Thymus (tissue), 11 donors: ENCODE measurements at regions not wholly inside any gene's neighbourhood (a gene's known extent, or its start where the extent isn't known, plus 50 kb on each side); places are given as distances from the start of the nearest gene placed in this dataset.
A peak's percentile ranks its signal among the peaks of the same experiment; 100 is the strongest.

Source experiments
- DNase-seq, 9 donors: peaks; one replicate each; pipeline ENCODE4 v3.0.0-alpha.2; 2013; ENCODE audit warnings: low spot score in 9 of 9, low read depth in 6 of 9, missing footprints in 1 of 9
- H3K27ac ChIP-seq, 2 donors: one replicate each; pipeline ENCODE4 v1.5.1; 2013; ENCODE audit warnings: control low read depth in 1 of 2, low read depth in 1 of 2, low read length in 1 of 2, mild to moderate bottlenecking in 1 of 2, moderate library complexity in 1 of 2
- H3K27me3 ChIP-seq, 2 donors: one replicate each; pipeline ENCODE4 v1.5.1; 2013; ENCODE audit warnings: low read length in 1 of 2; ENCODE audit not compliant: control insufficient read depth in 2 of 2, insufficient read depth in 1 of 2
- H3K36me3 ChIP-seq, 2 donors: one replicate each; pipeline ENCODE4 v1.5.1; 2013; ENCODE audit warnings: low read length in 1 of 2, mild to moderate bottlenecking in 1 of 2, moderate library complexity in 1 of 2; ENCODE audit not compliant: control insufficient read depth in 2 of 2, insufficient read depth in 2 of 2
- H3K4me1 ChIP-seq, 2 donors: one replicate each; pipeline ENCODE4 v1.5.1; 2013; ENCODE audit warnings: low read length in 2 of 2; ENCODE audit not compliant: control insufficient read depth in 2 of 2, insufficient read depth in 2 of 2
- H3K4me3 ChIP-seq, 2 donors: one replicate each; pipeline ENCODE4 v1.5.1; 2013; ENCODE audit warnings: low read length in 2 of 2, control low read depth in 1 of 2, mild to moderate bottlenecking in 1 of 2
- H3K9me3 ChIP-seq, 2 donors: one replicate each; pipeline ENCODE4 v1.5.1; 2013; ENCODE audit warnings: low read length in 1 of 2, mild to moderate bottlenecking in 1 of 2; ENCODE audit not compliant: control insufficient read depth in 2 of 2, insufficient read depth in 1 of 2
- WGBS: extraction: QIAGEN DNeasy Blood & Tissue Kit; methylation state at CpG from one replicate; pipeline ENCODE4 v1.1.7; 2013; 5-methylcytosine and 5-hydroxymethylcytosine counted together
- donor health status: healthy.

DNA sequence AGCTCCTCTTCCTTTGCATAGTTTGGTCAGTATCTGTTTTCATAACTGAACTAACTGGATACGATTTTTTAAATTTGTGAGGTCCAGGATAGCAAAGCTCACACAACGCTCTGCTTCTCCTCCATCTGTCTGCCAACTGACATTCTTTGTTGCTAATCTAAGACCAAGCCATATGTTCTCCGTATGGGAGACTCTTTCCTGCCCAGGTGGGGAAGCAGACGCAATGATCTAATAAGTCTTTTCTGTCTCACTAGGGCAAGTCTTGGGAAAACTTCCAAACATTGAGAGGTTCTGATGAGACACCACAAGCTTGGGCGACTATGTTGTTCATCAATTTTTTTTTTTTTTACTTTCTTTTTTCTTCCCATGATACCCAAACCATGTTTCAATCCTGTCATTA is 558.5 kb downstream of the EFNA5 start:
- no peaks in the 10 kb centered on the region for H3K9me3 ChIP-seq
- no peak for DNase-seq
- no peak overlapping the region for H3K27ac ChIP-seq
- 93% methylated on average over 5 of the region's 5 CpGs for WGBS
- no peaks in the 10 kb centered on the region for H3K36me3 ChIP-seq
- H3K4me3 ChIP-seq = no peak overlapping the region
- H3K27me3 ChIP-seq = no peaks in the 10 kb centered on the region
- H3K4me1 ChIP-seq = no peaks in the 10 kb centered on the region

DNA sequence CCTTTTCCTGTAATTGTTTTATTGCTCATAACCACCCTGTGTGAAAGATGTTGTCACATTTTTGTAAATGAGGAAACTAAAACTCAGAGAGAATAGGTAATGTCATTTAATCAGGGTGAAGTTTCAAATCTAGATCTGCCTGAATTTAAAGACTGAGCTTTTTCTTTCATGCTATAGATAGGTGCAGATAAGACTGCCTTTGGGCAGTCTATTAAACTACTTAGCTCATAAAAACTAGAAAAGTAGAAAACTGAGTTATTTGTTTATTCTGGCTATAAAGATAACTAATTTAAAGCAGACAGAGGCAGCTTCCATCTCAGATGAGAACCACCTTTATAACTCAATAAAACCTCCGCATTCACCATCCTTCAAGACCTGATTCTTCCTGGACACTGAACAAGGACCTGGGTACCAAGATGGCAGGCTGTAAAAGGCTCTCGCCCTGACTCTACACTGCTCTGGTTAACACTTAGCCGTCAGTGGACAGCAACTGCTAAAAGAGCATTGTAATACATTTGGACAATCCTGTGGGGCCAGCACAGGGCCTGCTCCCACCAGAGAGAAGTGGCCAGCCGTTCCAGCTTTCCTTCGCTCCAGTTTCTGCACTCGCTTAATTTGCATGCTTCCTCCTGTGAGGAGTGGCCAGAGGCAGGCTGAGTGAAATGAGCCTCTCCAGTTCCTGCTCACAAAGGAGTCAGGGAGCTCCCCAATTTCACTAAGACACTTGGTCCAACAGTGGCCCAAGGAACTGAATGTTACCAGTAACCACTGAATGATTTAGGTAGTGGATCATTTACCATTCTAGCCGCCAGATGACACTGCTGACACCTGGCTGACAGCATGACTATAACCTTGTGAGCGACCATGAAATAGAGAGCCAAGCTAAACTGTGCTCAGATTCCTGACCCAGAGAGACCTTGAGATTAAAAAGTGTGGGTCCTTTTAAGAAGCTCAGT is 566.4 kb downstream of the EFNA5 start:
- peak in 1 of 9 donors; percentile 1 for DNase-seq
- Histone ChIP-seq H3K4me1 (no peaks in the 10 kb centered on the region), H3K27ac (no peak overlapping the region), H3K9me3 (no peaks in the 10 kb centered on the region), H3K36me3 (no peaks in the 10 kb centered on the region), H3K4me3 (no peak overlapping the region), H3K27me3 (no peaks in the 10 kb centered on the region)
- 93% methylated on average over 8 of the region's 8 CpGs for WGBS

DNA sequence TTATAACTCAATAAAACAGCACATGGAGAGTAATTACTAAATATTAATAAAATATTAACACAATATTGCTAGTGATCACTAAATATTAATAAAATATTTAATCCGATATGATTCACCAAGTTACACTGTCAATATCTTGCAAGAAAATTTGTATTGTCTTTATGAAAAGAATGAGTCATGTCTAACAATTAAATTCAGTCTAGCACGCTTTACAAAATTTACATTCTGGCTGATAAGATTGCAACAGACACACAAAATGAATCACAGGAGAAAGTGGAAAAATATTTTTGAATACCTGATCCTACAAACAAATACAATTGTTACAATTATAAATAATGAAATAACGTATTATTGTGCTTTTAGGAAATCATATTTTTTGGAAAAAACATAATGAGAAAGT is 567.2 kb downstream of the EFNA5 start:
- WGBS = 94% methylated on average over 3 of the region's 3 CpGs
- no peaks in the 10 kb centered on the region for H3K4me1 ChIP-seq

DNA sequence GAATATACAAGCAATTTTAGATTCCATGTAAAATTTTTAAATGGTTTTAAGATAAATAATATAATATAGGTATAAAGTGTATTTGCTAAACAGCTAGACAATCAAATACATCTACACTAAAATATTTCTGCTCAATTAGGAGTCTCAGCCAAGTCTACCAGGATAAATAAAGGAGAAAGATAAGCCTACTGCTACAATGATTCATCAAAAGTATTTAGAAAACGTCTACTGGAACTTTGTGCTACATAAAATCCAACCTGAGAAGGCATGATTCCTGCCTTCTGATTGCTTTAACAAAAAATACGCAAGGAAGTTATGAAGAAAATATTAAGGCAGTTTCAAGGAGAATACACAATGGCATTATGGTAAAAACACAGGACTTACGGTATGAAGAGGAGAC is 570.6 kb downstream of the EFNA5 start:
- Histone ChIP-seq H3K4me3 (no peak overlapping the region), H3K9me3 (no peaks in the 10 kb centered on the region), H3K27me3 (no peaks in the 10 kb centered on the region), H3K36me3 (no peaks in the 10 kb centered on the region), H3K4me1 (no peaks in the 10 kb centered on the region), H3K27ac (no peak overlapping the region)
- no peak for DNase-seq
- WGBS = 88% methylated on average over 3 of the region's 3 CpGs

More for the DNA sequence above, 567.2 kb downstream of the EFNA5 start:
- no peak overlapping the region for H3K27ac ChIP-seq
- H3K27me3 ChIP-seq = no peaks in the 10 kb centered on the region
- H3K9me3 ChIP-seq = no peaks in the 10 kb centered on the region
- no peak for DNase-seq
- no peak overlapping the region for H3K4me3 ChIP-seq
- H3K36me3 ChIP-seq = no peaks in the 10 kb centered on the region

DNA sequence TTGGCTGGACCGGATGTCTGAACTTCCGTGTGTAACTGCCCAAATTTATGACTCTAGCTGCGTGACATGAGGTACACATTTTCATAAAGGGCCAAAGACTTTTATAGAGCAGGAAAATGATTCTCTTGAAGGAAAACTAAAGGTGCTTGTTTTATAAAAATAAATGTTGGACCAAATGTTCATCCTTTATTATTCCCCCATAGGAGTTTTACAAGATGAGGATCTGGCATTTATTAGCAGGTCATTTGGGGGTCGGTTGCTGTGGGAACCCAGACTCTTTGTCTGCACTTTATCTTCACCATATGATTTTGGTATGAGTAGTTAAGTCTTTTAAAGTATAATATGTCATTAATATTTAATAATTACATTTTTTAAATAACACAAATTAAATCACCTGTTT is 571.2 kb downstream of the EFNA5 start:
- no peaks in the 10 kb centered on the region for H3K27me3 ChIP-seq
- H3K4me3 ChIP-seq = no peak overlapping the region
- H3K9me3 ChIP-seq = peaks cover 0 to 2% of the 10 kb centered on the region in 2 donors
- no peak for DNase-seq
- 88% methylated on average over 4 of the region's 4 CpGs for WGBS
- H3K36me3 ChIP-seq = no peaks in the 10 kb centered on the region
- H3K4me1 ChIP-seq = no peaks in the 10 kb centered on the region
- H3K27ac ChIP-seq = no peak overlapping the region

DNA sequence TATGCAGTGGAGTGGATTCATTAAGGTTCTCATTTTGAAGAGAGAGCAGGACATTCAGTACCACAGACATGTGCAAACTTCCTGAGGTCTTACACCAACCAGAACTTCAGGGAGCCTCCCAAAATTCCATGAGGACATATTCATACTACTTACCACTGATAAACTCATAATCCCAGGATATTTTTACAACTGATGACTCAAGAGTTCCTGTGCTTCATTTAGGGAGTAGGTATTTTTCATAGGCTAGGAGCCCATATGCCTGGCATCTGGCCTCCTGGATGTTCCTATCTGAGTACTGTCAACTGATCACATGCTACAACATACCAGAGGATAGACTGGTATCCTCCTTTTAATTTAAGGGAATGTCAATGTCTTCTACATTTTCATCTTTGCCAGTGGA is 578.0 kb downstream of the EFNA5 start:
- H3K4me3 ChIP-seq = no peak overlapping the region
- DNase-seq = no peak
- H3K9me3 ChIP-seq = peaks cover 0 to 6% of the 10 kb centered on the region in 2 donors
- no peaks in the 10 kb centered on the region for H3K27me3 ChIP-seq
- H3K27ac ChIP-seq = no peak overlapping the region
- H3K4me1 ChIP-seq = no peaks in the 10 kb centered on the region
- no peaks in the 10 kb centered on the region for H3K36me3 ChIP-seq

DNA sequence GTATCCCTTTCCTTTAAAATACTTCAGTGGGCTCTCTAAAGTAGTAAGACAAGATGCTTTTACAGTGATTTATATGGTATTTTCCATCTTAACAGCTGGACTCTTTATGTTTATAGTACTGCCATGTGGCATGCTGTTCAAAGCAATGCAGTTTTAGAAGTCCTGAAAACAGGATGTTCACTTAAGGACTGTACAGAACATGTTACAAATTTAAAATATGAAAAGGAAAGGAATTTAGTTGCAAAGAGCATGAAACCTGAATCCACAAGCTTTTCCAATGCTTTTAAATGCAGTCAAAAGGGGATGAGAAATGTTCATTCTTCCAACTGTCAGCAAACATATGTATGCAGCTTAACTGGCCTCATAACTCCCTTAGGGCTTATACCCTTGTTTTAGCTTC is 580.2 kb downstream of the EFNA5 start:
- H3K4me3 ChIP-seq = no peak overlapping the region

DNA sequence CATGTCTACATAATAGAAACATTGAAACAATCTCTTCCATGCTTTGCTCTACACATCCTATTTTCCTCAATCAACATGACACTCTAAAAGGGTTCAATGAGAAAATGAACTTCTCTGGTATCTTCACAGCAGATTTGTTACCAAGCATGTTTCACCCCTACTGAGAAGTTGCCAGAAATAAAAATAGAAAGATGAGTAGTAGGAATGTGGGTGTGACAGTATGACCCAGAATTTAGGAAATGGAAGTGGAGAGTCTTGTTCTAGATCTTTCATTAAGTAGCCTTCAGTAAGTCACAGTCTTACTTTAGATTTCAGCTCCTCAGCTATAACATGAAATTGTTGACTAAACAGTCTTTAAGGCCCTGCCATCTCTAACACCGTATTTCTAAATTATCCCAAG is 581.8 kb downstream of the EFNA5 start:
- no peaks in the 10 kb centered on the region for H3K36me3 ChIP-seq
- no peak overlapping the region for H3K27ac ChIP-seq
- no peak overlapping the region for H3K4me3 ChIP-seq
- WGBS = 98% methylated on average over 1 of the region's 1 CpG
- no peaks in the 10 kb centered on the region for H3K4me1 ChIP-seq
- H3K9me3 ChIP-seq = no peaks in the 10 kb centered on the region
- no peaks in the 10 kb centered on the region for H3K27me3 ChIP-seq
- no peak for DNase-seq

More for the DNA sequence above, 580.2 kb downstream of the EFNA5 start:
- peaks cover 0 to 6% of the 10 kb centered on the region in 2 donors for H3K9me3 ChIP-seq
- H3K27ac ChIP-seq = no peak overlapping the region
- no peaks in the 10 kb centered on the region for H3K27me3 ChIP-seq
- DNase-seq = no peak
- H3K36me3 ChIP-seq = no peaks in the 10 kb centered on the region
- H3K4me1 ChIP-seq = no peaks in the 10 kb centered on the region

DNA sequence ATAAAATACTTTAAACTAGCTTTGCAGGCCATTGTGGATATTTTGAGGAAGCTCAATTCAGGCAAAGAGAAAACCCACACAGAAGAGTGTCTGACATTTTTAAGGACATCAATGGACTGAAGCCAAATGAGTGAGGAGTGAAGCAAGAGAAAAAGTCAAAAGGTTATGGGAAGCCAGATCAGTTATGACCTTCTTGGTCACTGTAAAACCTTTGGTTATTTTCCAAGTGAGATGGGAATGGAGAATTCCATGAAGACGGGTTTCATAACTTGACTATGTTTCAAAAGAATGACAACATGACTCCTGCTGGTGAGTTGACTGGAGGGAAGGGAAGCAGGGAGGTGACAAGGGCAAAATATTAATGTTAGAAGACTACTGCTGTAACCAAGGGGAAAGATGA is 585.2 kb downstream of the EFNA5 start:
- H3K27ac ChIP-seq = no peak overlapping the region
- WGBS = 100% methylated on average over 1 of the region's 1 CpG
- no peaks in the 10 kb centered on the region for H3K4me1 ChIP-seq
- DNase-seq = no peak
- H3K9me3 ChIP-seq = no peaks in the 10 kb centered on the region
- no peaks in the 10 kb centered on the region for H3K36me3 ChIP-seq
- no peaks in the 10 kb centered on the region for H3K27me3 ChIP-seq
- H3K4me3 ChIP-seq = no peak overlapping the region
